H1 (cell line): ENCODE measurements at regions not wholly inside any gene's neighbourhood (a gene's known extent, or its start where the extent isn't known, plus 50 kb on each side); places are given as distances from the start of the nearest gene placed in this dataset.

Experiments used
- CTCF ChIA-PET: fragments of 300-600 bp; sonication (Branson Sonifier 250); formaldehyde crosslinking; loops from one replicate; lab custom pipeline; 2021; ENCODE audit not compliant: partially characterized antibody; lab: Charles Lee
- POLR2A ChIA-PET: fragments of 300-600 bp; sonication (Branson Sonifier 250); formaldehyde crosslinking; loops from one replicate; lab custom pipeline; 2021; ENCODE audit warnings: inconsistent platforms; ENCODE audit not compliant: partially characterized antibody; lab: Charles Lee
- DNase-seq, 2 experiments: peaks; one replicate each; pipeline versions ENCODE4 v3.0.0 to v3.0.0-alpha.2; 2010 to 2022; ENCODE audit warnings: low spot score in 2 of 2, low read depth in 1 of 2, mixed read lengths in 1 of 2
- FAIRE-seq: peaks from 2 replicates; lab custom pipeline; 2011; peaks lifted over from hg19 to GRCh38; lab: Jason Lieb, UNC
- H2AFZ ChIP-seq: 2 replicates; pipeline ENCODE4 v1.8.1; 2012; ENCODE audit warnings: low read length, inconsistent platforms
- H2AK5ac ChIP-seq: 2 replicates; pipeline ENCODE4 v1.6.1; 2013; ENCODE audit warnings: low read depth, low read length
- H2BK120ac ChIP-seq: replicated peaks from 2 replicates; pipeline ENCODE3; 2013; ENCODE audit warnings: low read depth, low read length, inconsistent platforms
- H2BK12ac ChIP-seq: 2 replicates; pipeline ENCODE4 v1.6.1; 2013; ENCODE audit warnings: low read depth, low read length
- H2BK15ac ChIP-seq: 2 replicates; pipeline ENCODE4 v1.6.1; 2013; ENCODE audit warnings: low read length
- H2BK20ac ChIP-seq: 2 replicates; pipeline ENCODE4 v1.6.1; 2013; ENCODE audit warnings: low read length
- H2BK5ac ChIP-seq: 2 replicates; pipeline ENCODE4 v1.6.1; 2013; ENCODE audit warnings: low read depth, low read length
- H3K14ac ChIP-seq: 2 replicates; pipeline ENCODE4 v1.6.1; 2013; ENCODE audit warnings: inconsistent platforms; ENCODE audit not compliant: insufficient read length
- H3K18ac ChIP-seq: 2 replicates; pipeline ENCODE4 v1.6.1; 2013; ENCODE audit warnings: low read length; ENCODE audit errors: extremely low read depth
- H3K23ac ChIP-seq: 2 replicates; pipeline ENCODE4 v1.6.1; 2013; ENCODE audit warnings: inconsistent platforms; ENCODE audit not compliant: insufficient read length
- H3K23me2 ChIP-seq: 2 replicates; pipeline ENCODE4 v1.6.1; 2013; ENCODE audit warnings: low read depth, low read length
- H3K27ac ChIP-seq: 2 replicates; pipeline ENCODE4 v1.6.1; 2011; ENCODE audit warnings: low read depth, low read length, inconsistent platforms
- H3K27me3 ChIP-seq, 4 experiments: replicated peaks in 1 of 4; 1 replicate in 1 of 4; 2 replicates in 3 of 4; pipeline versions ENCODE4 v1.6.1 to v1.8.1; 2011 to 2013; ENCODE audit warnings: low read length in 3 of 4, mild to moderate bottlenecking in 3 of 4, inconsistent platforms in 2 of 4, mixed read lengths in 2 of 4, moderate library complexity in 1 of 4; ENCODE audit not compliant: control insufficient read depth in 3 of 4, insufficient read depth in 3 of 4; ENCODE audit errors: extremely low read depth in 1 of 4
- H3K36me3 ChIP-seq, 4 experiments: 2 replicates each; pipeline versions ENCODE4 v1.6.1 to v1.8.1; 2011 to 2013; ENCODE audit warnings: mild to moderate bottlenecking in 4 of 4, low read length in 3 of 4, moderate library complexity in 2 of 4, control low read depth in 1 of 4, inconsistent platforms in 1 of 4; ENCODE audit not compliant: insufficient read depth in 4 of 4, control insufficient read depth in 2 of 4
- H3K4ac ChIP-seq: replicated peaks from 2 replicates; pipeline ENCODE3; 2013; ENCODE audit warnings: low read length, low read depth, mixed read lengths, inconsistent platforms; ENCODE audit not compliant: insufficient read length
- H3K4me1 ChIP-seq, 4 experiments: replicated peaks in 1 of 4; 1 replicate in 1 of 4; 2 replicates in 3 of 4; pipeline versions ENCODE4 v1.6.1 to v1.8.1; 2011 to 2013; ENCODE audit warnings: low read length in 3 of 4, inconsistent platforms in 2 of 4, mixed read lengths in 1 of 4; ENCODE audit not compliant: insufficient read depth in 4 of 4, control insufficient read depth in 3 of 4
- H3K4me2 ChIP-seq, 2 experiments: 2 replicates each; pipeline versions ENCODE4 v1.6.1 to v1.8.1; 2011 to 2013; ENCODE audit warnings: low read depth in 2 of 2, low read length in 2 of 2, control low read depth in 1 of 2, inconsistent platforms in 1 of 2, mild to moderate bottlenecking in 1 of 2; ENCODE audit not compliant: insufficient read depth in 1 of 2
- H3K4me3 ChIP-seq, 4 experiments: fragments of 200-600, 300-600 bp in 1 of 4; sonication (generic), shearing (Covaris generic), sonication (Bioruptor Twin) in 1 of 4; 2 replicates each; pipeline versions ENCODE4 v1.5.1 to v1.8.1; 2011 to 2016; ENCODE audit warnings: low read length in 4 of 4, low read depth in 3 of 4, control low read depth in 2 of 4, inconsistent platforms in 2 of 4, mild to moderate bottlenecking in 2 of 4, mixed read lengths in 1 of 4, moderate library complexity in 1 of 4; ENCODE audit not compliant: insufficient read depth in 2 of 4; ENCODE audit errors: extremely low read depth in 1 of 4
- H3K56ac ChIP-seq: replicated peaks from 2 replicates; pipeline ENCODE3; 2013; ENCODE audit warnings: low read depth, mild to moderate bottlenecking, mixed read lengths, low read length, inconsistent platforms; ENCODE audit not compliant: insufficient read length
- H3K79me1 ChIP-seq: 2 replicates; pipeline ENCODE4 v1.6.1; 2013; ENCODE audit warnings: low read depth, low read length, control low read depth
- H3K79me2 ChIP-seq, 2 experiments: 2 replicates each; pipeline versions ENCODE4 v1.6.1 to v1.8.1; 2012 to 2013; ENCODE audit warnings: low read length in 2 of 2, mild to moderate bottlenecking in 2 of 2, inconsistent platforms in 1 of 2; ENCODE audit not compliant: insufficient read depth in 2 of 2, control insufficient read depth in 1 of 2
- H3K9ac ChIP-seq, 4 experiments: replicated peaks in 1 of 4; 1 replicate in 1 of 4; 2 replicates in 3 of 4; pipeline versions ENCODE4 v1.6.1 to v1.8.1; 2011 to 2013; ENCODE audit warnings: low read depth in 3 of 4, low read length in 3 of 4, control low read depth in 2 of 4, mild to moderate bottlenecking in 2 of 4, moderate library complexity in 2 of 4, inconsistent platforms in 1 of 4; ENCODE audit errors: extremely low read depth in 1 of 4
- H3K9me3 ChIP-seq, 2 experiments: 2 replicates each; pipeline versions ENCODE4 v1.6.1 to v1.8.1; 2012 to 2013; ENCODE audit warnings: mild to moderate bottlenecking in 2 of 2, moderate library complexity in 2 of 2, control low read depth in 1 of 2, inconsistent platforms in 1 of 2, low read depth in 1 of 2, low read length in 1 of 2, mixed read lengths in 1 of 2; ENCODE audit not compliant: insufficient read depth in 2 of 2
- H4K20me1 ChIP-seq, 2 experiments: replicated peaks in 1 of 2; 2 replicates each; pipeline versions ENCODE3 to v1.8.1; 2011 to 2013; ENCODE audit warnings: inconsistent platforms in 2 of 2, low read length in 2 of 2, mild to moderate bottlenecking in 1 of 2; ENCODE audit not compliant: insufficient read depth in 2 of 2, control insufficient read depth in 1 of 2
- H4K5ac ChIP-seq: 2 replicates; pipeline ENCODE4 v1.6.1; 2013; ENCODE audit warnings: low read length, low read depth, mixed read lengths, inconsistent platforms; ENCODE audit not compliant: insufficient read length
- H4K8ac ChIP-seq: 2 replicates; pipeline ENCODE4 v1.8.0; 2013; ENCODE audit warnings: mild to moderate bottlenecking, moderate library complexity, low read length, inconsistent platforms; ENCODE audit not compliant: insufficient read depth; ENCODE audit errors: extremely low read depth
- H4K91ac ChIP-seq: replicated peaks from 2 replicates; pipeline ENCODE3; 2013; ENCODE audit warnings: low read length, mixed read lengths, inconsistent platforms; ENCODE audit not compliant: insufficient read length
- ATF2 ChIP-seq: IDR thresholded peaks from 2 replicates; pipeline ENCODE4 v1.6.1; 2012; ENCODE audit warnings: low read length, inconsistent platforms
- ATF3 ChIP-seq: IDR thresholded peaks from 2 replicates; pipeline ENCODE4 v1.6.1; 2011; ENCODE audit warnings: low read depth, mild to moderate bottlenecking, low read length; ENCODE audit not compliant: insufficient read depth
- BACH1 ChIP-seq: IDR thresholded peaks from 2 replicates; pipeline ENCODE4 v1.6.1; 2012; ENCODE audit warnings: low read length, improper control_type of control experiment
- E2F6 ChIP-seq: IDR thresholded peaks from 2 replicates; pipeline ENCODE4 v1.6.1; 2012; ENCODE audit warnings: inconsistent platforms
- TAF7 ChIP-seq: optimal IDR thresholded peaks from 2 replicates; pipeline ENCODE3; 2011; ENCODE audit warnings: low read depth, mild to moderate bottlenecking, inconsistent platforms, low read length, moderate library complexity, borderline replicate concordance
- WGBS, 2 experiments: shearing (Covaris generic) in 1 of 2; methylation state at CpG; one replicate each; pipeline versions ENCODE4 v1.1.6 to v1.1.7; 2013 to 2015; ENCODE audit warnings: low lambda C conversion rate in 2 of 2, mixed read lengths in 2 of 2, inconsistent platforms in 1 of 2, low coverage in 1 of 2, missing lambda C conversion rate in 1 of 2; ENCODE audit not compliant: insufficient replicate concordance in 2 of 2, insufficient coverage in 1 of 2, insufficient read length in 1 of 2; ENCODE audit errors: extremely low coverage in 1 of 2, missing lambda C conversion rate in 1 of 2; 5-methylcytosine and 5-hydroxymethylcytosine counted together

GRCh38 chr10:70952921-70953320, 64.6 kb upstream of the PCBD1 start:
- Histone ChIP-seq H2AK5ac (no peak overlapping the region), H3K36me3 (no peaks in the 10 kb centered on the region), H2BK20ac (no peak overlapping the region), H2BK12ac (no peak overlapping the region), H3K9ac (no peak overlapping the region), H2BK120ac (no peak overlapping the region), H3K79me2 (no peaks in the 10 kb centered on the region), H3K23me2 (no peaks in the 10 kb centered on the region), H3K4me2 (no peak overlapping the region), H3K4ac (no peak overlapping the region), H4K20me1 (no peaks in the 10 kb centered on the region), H3K27ac (no peak overlapping the region), H3K79me1 (no peaks in the 10 kb centered on the region), H3K27me3 (no peaks in the 10 kb centered on the region; a peak in 3 of 7 replicates), H2AFZ (no peak overlapping the region), H3K9me3 (no peaks in the 10 kb centered on the region), H3K14ac (no peak overlapping the region), H3K23ac (no peak overlapping the region), H2BK15ac (no peak overlapping the region), H3K4me3 (no peak overlapping the region), H4K5ac (no peak overlapping the region), H3K4me1 (no peaks in the 10 kb centered on the region), H3K18ac (no peak overlapping the region), H3K56ac (no peak overlapping the region), H4K8ac (no peak overlapping the region), H4K91ac (no peak overlapping the region), H2BK5ac (no peak overlapping the region)
- FAIRE-seq (no peak), DNase-seq (no peak)
- WGBS, 2 experiments, result 78% methylated on average over 5 of the region's 5 CpGs; no CpG with 5 or more reads in 1 of the 2 experiments
- CTCF ChIA-PET, result interaction anchor here (0.9 to 2.7 kb wide), 4 partner anchors 27 to 49 kb away, joined by 3 to 10 read pairs (median 4); no protein-coding TSS in a partner anchor
- TF ChIP-seq ATF2, result no peak
- no peak for TF ChIP-seq ATF3
- TF ChIP-seq BACH1, result no peak
- no peak for TF ChIP-seq TAF7
- no peak for TF ChIP-seq E2F6
- POLR2A ChIA-PET, result no interaction called here
